PC-3 (cell line): ENCODE measurements at regions not wholly inside any gene's neighbourhood (a gene's known extent, or its start where the extent isn't known, plus 50 kb on each side); places are given as distances from the start of the nearest gene placed in this dataset.

Experiments used
- EZH2 ChIP-seq: fragments of 300-600 bp; sonication (generic); IDR thresholded peaks from one replicate; pipeline ENCODE4 v1.6.1; 2017; ENCODE audit warnings: antibody characterized with exemption, mild to moderate bottlenecking, low read length; ENCODE audit not compliant: unreplicated experiment
- EZH2phosphoT487 ChIP-seq: fragments of 300-600 bp; sonication (generic); IDR thresholded peaks from 2 replicates; pipeline ENCODE4 v1.6.1; 2018; ENCODE audit warnings: mild to moderate bottlenecking, antibody characterized with exemption, low read length, borderline replicate concordance
- TF ChIP-seq, protein P1 (sequence below): fragments of 300-600 bp; sonication (generic); conservative IDR thresholded peaks from 2 replicates; pipeline ENCODE4 v1.5.1; 2017; ENCODE audit warnings: antibody characterized with exemption, low read depth, mild to moderate bottlenecking, low read length

- TF ChIP-seq, protein P1, sequence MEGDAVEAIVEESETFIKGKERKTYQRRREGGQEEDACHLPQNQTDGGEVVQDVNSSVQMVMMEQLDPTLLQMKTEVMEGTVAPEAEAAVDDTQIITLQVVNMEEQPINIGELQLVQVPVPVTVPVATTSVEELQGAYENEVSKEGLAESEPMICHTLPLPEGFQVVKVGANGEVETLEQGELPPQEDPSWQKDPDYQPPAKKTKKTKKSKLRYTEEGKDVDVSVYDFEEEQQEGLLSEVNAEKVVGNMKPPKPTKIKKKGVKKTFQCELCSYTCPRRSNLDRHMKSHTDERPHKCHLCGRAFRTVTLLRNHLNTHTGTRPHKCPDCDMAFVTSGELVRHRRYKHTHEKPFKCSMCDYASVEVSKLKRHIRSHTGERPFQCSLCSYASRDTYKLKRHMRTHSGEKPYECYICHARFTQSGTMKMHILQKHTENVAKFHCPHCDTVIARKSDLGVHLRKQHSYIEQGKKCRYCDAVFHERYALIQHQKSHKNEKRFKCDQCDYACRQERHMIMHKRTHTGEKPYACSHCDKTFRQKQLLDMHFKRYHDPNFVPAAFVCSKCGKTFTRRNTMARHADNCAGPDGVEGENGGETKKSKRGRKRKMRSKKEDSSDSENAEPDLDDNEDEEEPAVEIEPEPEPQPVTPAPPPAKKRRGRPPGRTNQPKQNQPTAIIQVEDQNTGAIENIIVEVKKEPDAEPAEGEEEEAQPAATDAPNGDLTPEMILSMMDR: no peak
- no peak for TF ChIP-seq EZH2
- TF ChIP-seq EZH2phosphoT487: no peak
These were observed 221.7 kb downstream of the BCL11B start for GRCh38 chr14:99050309-99050708.
